ENCODE measurements at regions not wholly inside any gene's neighbourhood (a gene's known extent, or its start where the extent isn't known, plus 50 kb on each side); places are given as distances from the start of the nearest gene placed in this dataset.
"Not testable (repeated sequence)": the region's sequence is repeated elsewhere in the genome, so short reads cannot be mapped to it uniquely, and the experiment has no call there.

DNA sequence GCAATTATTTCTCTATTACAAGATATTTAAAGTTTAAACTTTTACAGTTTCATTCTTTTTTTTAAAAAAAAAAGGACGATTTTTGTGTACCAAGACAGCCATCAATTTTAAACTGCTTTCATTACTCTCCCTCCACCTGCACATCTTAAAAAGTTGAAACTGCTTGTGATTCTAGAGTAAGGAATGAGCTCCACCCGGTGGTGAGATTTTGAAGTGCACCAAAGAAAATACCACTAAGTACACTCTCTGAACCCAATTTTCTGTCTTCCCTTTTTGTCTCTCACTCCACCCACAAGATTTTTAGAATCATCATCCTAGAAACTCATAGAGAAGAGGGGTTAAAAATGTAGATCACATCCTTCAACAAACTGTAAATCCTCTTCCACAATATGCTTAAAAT is 91.3 kb upstream of the WDR44 start:
- peak in 1 of 2 donors; percentile 0 for DNase-seq (ENCODE audit: low read depth in 1 of 2, low spot score in 1 of 2)

DNA sequence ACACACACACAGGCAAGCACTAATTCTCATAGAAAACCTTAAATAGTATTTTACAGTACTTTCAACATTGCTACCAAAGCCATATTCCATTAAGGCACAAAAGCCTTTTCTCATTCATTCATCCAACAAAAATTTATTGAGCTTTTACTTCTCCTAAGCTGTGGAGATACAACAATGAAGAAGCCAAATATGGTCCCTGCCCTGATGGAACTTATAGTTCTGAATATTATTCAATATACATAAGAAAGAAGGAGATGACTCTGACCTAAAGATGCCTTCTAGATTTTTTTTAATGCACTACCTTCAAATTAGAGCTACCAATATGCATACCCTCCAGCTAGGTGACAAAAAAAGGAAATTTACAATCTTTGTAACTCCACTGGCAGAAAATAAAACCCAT is 90.0 kb upstream of the WDR44 start:
- DNase-seq (ENCODE audit: low read depth in 1 of 2, low spot score in 1 of 2): no peak

DNA sequence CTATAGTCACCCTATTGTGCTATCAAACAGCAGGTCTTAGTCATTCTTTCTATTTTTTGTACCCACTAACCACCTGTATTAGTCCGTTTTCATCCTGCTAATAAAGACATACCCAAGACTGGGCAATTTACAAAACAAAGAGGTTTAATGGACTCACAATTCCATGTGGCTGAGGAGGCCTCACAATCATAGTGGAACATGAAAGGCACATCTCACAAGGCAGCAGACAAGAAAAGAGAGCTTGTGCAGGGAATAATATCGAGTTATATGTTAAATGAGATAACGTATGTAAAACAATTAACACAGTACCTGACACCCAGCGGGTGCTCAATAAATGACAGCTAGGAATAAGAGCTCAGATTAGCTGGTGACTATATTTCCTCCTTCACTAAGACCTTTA is 88.1 kb upstream of the WDR44 start:
- no peak for DNase-seq (ENCODE audit: low read depth in 1 of 2, low spot score in 1 of 2)

DNA sequence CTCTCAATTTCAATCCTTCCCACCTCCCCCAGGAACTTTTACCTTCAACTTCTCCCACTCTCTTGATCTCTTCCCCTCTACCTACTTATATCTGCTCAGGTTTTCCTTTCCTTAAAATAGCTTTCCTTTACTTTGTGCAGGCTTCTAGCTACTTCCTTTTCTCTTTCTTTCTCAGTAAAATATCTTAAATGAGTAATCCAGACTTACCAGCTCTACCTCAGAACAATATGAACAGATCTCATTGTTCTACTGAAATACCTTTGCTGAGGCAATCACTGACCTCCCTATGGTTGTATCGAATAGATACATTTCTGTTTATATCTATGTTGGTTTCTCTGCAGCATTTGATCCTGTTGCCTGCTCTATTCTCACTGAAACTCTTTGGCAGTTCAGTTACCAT is 86.7 kb upstream of the WDR44 start:
- DNase-seq (ENCODE audit: low read depth in 1 of 2, low spot score in 1 of 2): no peak

DNA sequence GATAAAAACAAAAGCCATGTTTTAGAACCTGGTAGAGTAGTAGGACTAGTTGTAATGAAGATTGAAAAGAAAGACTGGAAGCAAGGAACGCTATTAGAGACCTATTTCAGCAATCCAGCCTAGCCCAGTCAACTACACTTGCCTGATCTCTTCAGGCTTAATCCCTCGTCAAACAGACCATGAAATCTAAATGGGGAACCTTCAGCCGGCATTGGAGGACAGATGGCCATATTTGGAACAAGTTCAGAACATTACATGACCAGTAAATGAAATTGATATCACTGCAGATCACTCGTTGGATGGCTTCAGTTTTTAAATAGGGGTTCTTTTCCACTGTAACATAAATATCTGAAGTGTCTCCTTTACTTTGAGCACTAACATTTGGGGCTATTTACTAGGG is 84.8 kb upstream of the WDR44 start:
- no peak for DNase-seq (ENCODE audit: low read depth in 1 of 2, low spot score in 1 of 2)

DNA sequence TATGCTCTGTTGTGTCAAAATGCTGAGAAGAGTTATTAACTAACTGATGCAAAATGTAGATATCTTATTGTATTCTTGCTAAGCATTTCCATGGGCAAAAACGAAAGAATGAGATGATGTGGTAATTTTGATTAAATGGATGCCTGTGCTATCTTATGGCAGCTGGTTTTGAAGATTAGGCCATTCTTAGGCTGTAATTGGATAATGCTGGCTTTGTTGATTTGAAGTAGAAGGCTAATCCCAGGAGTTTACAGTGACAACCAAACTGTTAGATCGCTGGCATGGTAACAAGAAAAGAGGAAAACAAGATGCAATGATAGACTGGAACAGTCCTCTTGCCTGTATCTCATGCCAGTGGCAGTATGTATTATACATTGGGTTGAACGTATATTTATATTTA is 74.1 kb upstream of the WDR44 start:
- no peak for DNase-seq (ENCODE audit: low read depth in 1 of 2, low spot score in 1 of 2)

DNA sequence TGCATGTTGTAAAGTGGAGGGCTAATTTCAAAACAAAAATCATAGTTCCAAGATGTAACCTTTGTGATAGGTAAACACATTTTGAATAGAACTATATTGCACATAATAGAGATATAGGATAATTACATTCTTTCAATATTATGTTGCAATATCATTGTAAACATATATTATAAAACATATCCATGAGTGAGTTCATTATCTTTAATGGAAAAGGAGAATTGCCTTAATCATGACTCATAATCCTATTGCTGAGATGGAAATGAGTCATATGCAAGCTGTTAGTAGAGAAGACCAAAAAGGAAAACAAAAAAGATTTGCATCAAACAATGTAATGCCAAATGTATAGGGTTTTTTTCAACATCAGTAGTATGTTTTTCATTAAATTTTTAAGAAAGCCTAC is 73.7 kb upstream of the WDR44 start:
- no peak for DNase-seq (ENCODE audit: low read depth in 1 of 2, low spot score in 1 of 2)

DNA sequence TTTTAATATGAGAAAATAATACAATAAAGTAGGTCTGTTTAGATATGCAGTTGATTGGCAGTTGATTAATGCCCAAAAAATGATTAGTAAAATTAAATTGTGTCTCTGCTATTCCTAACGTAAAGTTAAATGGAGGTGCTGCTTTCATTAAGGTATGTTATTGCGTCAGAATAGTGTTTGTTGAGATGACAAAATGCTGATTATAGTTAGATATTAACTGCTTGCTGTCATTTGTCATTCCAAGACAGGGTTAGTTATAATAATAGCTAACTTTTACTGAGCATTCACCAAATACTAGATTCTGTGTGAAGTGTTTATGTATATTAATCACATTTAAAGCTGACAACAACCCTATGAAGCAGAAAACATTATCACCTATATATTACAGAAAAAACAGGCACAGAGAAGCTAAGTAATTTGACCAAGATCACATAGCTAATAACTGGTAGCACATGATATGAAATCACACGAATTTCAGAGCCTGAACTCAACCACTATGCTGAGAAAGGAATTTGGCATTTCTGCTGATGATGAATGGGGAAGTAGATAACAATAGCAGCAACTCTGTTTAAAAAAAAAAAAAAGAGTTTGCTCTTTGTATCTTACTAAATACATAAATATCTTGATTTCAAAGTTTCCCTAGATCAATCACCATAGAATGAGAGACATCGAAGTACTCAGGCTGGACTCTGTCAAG is 59.7 kb upstream of the WDR44 start:
- DNase-seq (ENCODE audit: low read depth in 1 of 2, low spot score in 1 of 2): no peak

DNA sequence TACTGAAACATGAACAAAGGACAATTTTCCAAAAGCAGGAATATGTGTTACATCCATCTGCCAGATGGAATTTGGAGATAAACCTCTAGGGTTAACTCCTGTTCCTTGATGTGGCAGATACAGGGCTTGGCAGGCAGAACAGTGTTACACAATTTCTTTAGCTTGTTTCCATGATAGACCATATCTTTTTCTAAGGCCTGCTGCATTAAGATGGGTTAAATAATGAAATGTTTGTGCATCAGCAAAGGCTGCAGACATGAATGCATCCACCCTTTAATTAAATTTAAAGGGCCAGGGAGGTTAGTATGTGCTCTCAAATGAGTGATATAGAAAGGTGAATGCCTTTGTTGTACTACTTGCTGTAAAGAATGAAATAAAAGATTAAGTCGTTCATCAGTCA is 50.1 kb upstream of the WDR44 start:
- DNase-seq (ENCODE audit: low read depth in 1 of 2, low spot score in 1 of 2): not testable (repeated sequence)
